HepG2 (cell line): ENCODE measurements at regions not wholly inside any gene's neighbourhood (a gene's known extent, or its start where the extent isn't known, plus 50 kb on each side); places are given as distances from the start of the nearest gene placed in this dataset.

Experiments used
- AHR ChIP-seq: IDR thresholded peaks from 2 replicates; pipeline ENCODE4 v1.6.1; 2018; ENCODE audit warnings: missing genetic modification reagents, missing compliant biosample characterization
- ARNT2 ChIP-seq: sonication (generic); formaldehyde crosslinking; IDR thresholded peaks from 2 replicates; pipeline ENCODE4 v1.8.0; 2022; ENCODE audit warnings: mild to moderate bottlenecking, low read depth, missing genetic modification reagents, moderate library complexity
- CBX1 ChIP-seq: IDR thresholded peaks from one replicate; pipeline ENCODE4 v1.6.1; 2016; ENCODE audit warnings: antibody characterized with exemption, low read depth
- CEBPG ChIP-seq: IDR thresholded peaks from 2 replicates; pipeline ENCODE4 v1.6.1; 2016
- CHD2 ChIP-seq: IDR thresholded peaks from 2 replicates; pipeline ENCODE4 v1.6.1; 2011; ENCODE audit warnings: low read depth, low read length, improper control_type of control experiment
- DPF2 ChIP-seq: sonication (generic); formaldehyde crosslinking; IDR thresholded peaks from 2 replicates; pipeline ENCODE4 v1.4.0; 2020; ENCODE audit warnings: mild to moderate bottlenecking, low read depth, missing genetic modification reagents, borderline replicate concordance
- GPN1 ChIP-seq: sonication (generic); formaldehyde crosslinking; IDR thresholded peaks from 2 replicates; pipeline ENCODE4 v1.5.1; 2020; ENCODE audit warnings: missing genetic modification reagents, borderline replicate concordance
- GTF2F1 ChIP-seq: fragments of 150-350 bp; IDR thresholded peaks from 2 replicates; pipeline ENCODE4 v1.6.1; 2014; ENCODE audit warnings: low read length
- HMGA1 ChIP-seq: sonication (generic); formaldehyde crosslinking; conservative IDR thresholded peaks from 2 replicates; pipeline ENCODE4 v1.4.0; 2020; ENCODE audit warnings: missing genetic modification reagents
- KDM3A ChIP-seq: IDR thresholded peaks from 2 replicates; pipeline ENCODE4 v1.6.1; 2018; ENCODE audit warnings: low read depth, missing compliant biosample characterization
- KLF16 ChIP-seq, 2 experiments: sonication (generic) in 1 of 2; formaldehyde crosslinking in 1 of 2; IDR thresholded peaks; 2 replicates each; pipeline versions ENCODE4 v1.6.1 to v1.8.0; 2016 to 2023; ENCODE audit warnings: missing genetic modification reagents in 2 of 2, missing compliant biosample characterization in 1 of 2
- MBD4 ChIP-seq: IDR thresholded peaks from 2 replicates; pipeline ENCODE4 v1.6.1; 2012; ENCODE audit warnings: low read length, inconsistent platforms, borderline replicate concordance
- NAIF1 ChIP-seq: sonication (generic); formaldehyde crosslinking; IDR thresholded peaks from 2 replicates; pipeline ENCODE4 v1.5.0; 2020; ENCODE audit warnings: mild to moderate bottlenecking, missing genetic modification reagents, borderline replicate concordance
- PCBP1 ChIP-seq: fragments of 200-400 bp; formaldehyde crosslinking; IDR thresholded peaks from 2 replicates; pipeline ENCODE4 v1.6.1; 2017; ENCODE audit warnings: mild to moderate bottlenecking, low read depth, low read length, borderline replicate concordance
- SOX6 ChIP-seq, 2 experiments: fragments of 450-650 bp in 1 of 2; sonication (generic) in 1 of 2; formaldehyde crosslinking in 1 of 2; IDR thresholded peaks; 2 replicates each; pipeline versions ENCODE4 v1.4.0 to v1.6.1; 2017 to 2020; ENCODE audit warnings: antibody characterized with exemption in 1 of 2, mild to moderate bottlenecking in 1 of 2, missing genetic modification reagents in 1 of 2
- U2AF2 ChIP-seq: fragments of 200-400 bp; formaldehyde crosslinking; IDR thresholded peaks from 2 replicates; pipeline ENCODE4 v1.6.1; 2017; ENCODE audit warnings: low read depth, mild to moderate bottlenecking, low read length
- ZBTB38 ChIP-seq: sonication (generic); formaldehyde crosslinking; IDR thresholded peaks from 2 replicates; pipeline ENCODE4 v1.5.1; 2020; ENCODE audit warnings: mild to moderate bottlenecking, missing genetic modification reagents
- ZFP1 ChIP-seq: IDR thresholded peaks from 2 replicates; pipeline ENCODE4 v1.6.1; 2016
- ZNF451 ChIP-seq: sonication (generic); formaldehyde crosslinking; IDR thresholded peaks from 2 replicates; pipeline ENCODE4 v1.5.0; 2020; ENCODE audit warnings: mild to moderate bottlenecking, missing genetic modification reagents
- ZNF501 ChIP-seq: sonication (generic); formaldehyde crosslinking; IDR thresholded peaks from 2 replicates; pipeline ENCODE4 v1.5.1; 2020; ENCODE audit warnings: mild to moderate bottlenecking, moderate library complexity, missing genetic modification reagents
- ZNF563 ChIP-seq: sonication (generic); formaldehyde crosslinking; IDR thresholded peaks from 2 replicates; pipeline ENCODE4 v1.8.0; 2022; ENCODE audit warnings: mild to moderate bottlenecking, moderate library complexity, missing genetic modification reagents
- ZNF850 ChIP-seq: sonication (generic); formaldehyde crosslinking; conservative IDR thresholded peaks from 2 replicates; pipeline ENCODE4 v1.9.0; 2021; ENCODE audit warnings: mild to moderate bottlenecking, missing genetic modification reagents
- TF ChIP-seq, protein P1 (sequence below): sonication (generic); formaldehyde crosslinking; IDR thresholded peaks from 2 replicates; pipeline ENCODE4 v1.4.0; 2020; ENCODE audit warnings: missing genetic modification reagents; ENCODE audit errors: not compliant biosample characterization
- TF ChIP-seq, protein P2 (sequence below): sonication (generic); formaldehyde crosslinking; IDR thresholded peaks from 2 replicates; pipeline ENCODE4 v1.4.0; 2020; ENCODE audit warnings: missing genetic modification reagents
- TF ChIP-seq, protein P3 (sequence below): sonication (generic); formaldehyde crosslinking; conservative IDR thresholded peaks from 2 replicates; pipeline ENCODE4 v1.4.0; 2020; ENCODE audit warnings: missing genetic modification reagents
- TF ChIP-seq, protein P4 (sequence below): sonication (generic); formaldehyde crosslinking; IDR thresholded peaks from 2 replicates; pipeline ENCODE4 v1.8.0; 2022; ENCODE audit warnings: mild to moderate bottlenecking, missing genetic modification reagents, moderate library complexity
- TF ChIP-seq, protein P5 (sequence below): sonication (generic); formaldehyde crosslinking; IDR thresholded peaks from 2 replicates; pipeline ENCODE4 v1.5.1; 2020; ENCODE audit warnings: mild to moderate bottlenecking, missing genetic modification reagents, borderline replicate concordance

DNA sequence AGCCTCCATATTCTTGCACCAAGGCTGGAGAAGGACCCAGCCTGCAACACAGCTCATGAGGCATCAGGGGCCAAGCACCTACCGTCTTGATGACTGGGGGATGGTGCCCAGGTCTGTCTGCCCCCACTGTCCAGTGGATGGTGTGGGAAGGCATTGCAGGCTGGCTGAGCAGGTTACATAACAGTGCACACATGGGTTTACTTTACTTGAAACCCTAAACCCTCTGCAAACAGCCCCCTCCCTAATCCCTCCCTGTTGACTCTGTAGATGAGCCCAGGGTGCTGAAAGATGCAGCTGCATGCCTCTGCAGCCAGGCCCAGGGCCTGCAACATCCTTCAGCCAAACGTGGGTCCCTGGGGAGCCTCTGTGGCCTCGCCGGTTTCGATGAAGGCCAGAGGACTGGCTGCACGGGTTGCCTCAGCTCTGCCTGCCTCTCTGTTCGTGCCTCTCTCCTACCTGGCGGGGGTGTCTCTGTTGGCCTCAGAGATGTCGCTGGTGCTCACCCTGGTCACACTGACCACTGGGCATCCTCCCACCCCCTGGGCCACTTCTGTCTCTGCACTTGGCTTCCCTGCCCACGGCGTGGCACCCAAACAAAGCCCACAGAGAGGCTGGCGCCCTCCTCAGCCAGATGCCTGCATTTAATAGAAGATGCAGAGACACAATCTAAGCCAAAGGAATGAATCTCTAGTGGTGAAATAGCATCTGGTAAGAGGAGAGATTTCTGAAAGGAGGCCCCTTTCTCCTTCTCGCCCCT is 95.1 kb downstream of the METRNL start (continued):
- no peak for TF ChIP-seq U2AF2
- TF ChIP-seq, protein P1, sequence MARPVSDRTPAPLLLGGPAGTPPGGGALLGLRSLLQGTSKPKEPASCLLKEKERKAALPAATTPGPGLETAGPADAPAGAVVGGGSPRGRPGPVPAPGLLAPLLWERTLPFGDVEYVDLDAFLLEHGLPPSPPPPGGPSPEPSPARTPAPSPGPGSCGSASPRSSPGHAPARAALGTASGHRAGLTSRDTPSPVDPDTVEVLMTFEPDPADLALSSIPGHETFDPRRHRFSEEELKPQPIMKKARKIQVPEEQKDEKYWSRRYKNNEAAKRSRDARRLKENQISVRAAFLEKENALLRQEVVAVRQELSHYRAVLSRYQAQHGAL (CRISPR knock-in tag), result peak; percentile 85
- TF ChIP-seq AHR (CRISPR knock-in tag), result peak; percentile 87
- no peak for TF ChIP-seq CHD2
- no peak for TF ChIP-seq NAIF1 (CRISPR knock-in tag)
- TF ChIP-seq, protein P2, sequence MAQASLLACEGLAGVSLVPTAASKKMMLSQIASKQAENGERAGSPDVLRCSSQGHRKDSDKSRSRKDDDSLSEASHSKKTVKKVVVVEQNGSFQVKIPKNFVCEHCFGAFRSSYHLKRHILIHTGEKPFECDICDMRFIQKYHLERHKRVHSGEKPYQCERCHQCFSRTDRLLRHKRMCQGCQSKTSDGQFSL (CRISPR knock-in tag), result 0 out of 2 replicates have a peak, but pooled peaks have one; percentile 51
- TF ChIP-seq ZNF501 (CRISPR knock-in tag), result peak; percentile 85; the same call in 1 of the 2 replicates
- TF ChIP-seq DPF2 (CRISPR knock-in tag), result peak; percentile 89
- TF ChIP-seq CBX1, result peak; percentile 20
- TF ChIP-seq, protein P3, sequence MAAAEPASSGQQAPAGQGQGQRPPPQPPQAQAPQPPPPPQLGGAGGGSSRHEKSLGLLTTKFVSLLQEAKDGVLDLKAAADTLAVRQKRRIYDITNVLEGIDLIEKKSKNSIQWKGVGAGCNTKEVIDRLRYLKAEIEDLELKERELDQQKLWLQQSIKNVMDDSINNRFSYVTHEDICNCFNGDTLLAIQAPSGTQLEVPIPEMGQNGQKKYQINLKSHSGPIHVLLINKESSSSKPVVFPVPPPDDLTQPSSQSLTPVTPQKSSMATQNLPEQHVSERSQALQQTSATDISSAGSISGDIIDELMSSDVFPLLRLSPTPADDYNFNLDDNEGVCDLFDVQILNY (CRISPR knock-in tag), result no peak
- TF ChIP-seq GPN1 (CRISPR knock-in tag), result no peak
- TF ChIP-seq ZBTB38 (CRISPR knock-in tag), result no peak
- no peak for TF ChIP-seq ZNF563
- TF ChIP-seq, protein P4, sequence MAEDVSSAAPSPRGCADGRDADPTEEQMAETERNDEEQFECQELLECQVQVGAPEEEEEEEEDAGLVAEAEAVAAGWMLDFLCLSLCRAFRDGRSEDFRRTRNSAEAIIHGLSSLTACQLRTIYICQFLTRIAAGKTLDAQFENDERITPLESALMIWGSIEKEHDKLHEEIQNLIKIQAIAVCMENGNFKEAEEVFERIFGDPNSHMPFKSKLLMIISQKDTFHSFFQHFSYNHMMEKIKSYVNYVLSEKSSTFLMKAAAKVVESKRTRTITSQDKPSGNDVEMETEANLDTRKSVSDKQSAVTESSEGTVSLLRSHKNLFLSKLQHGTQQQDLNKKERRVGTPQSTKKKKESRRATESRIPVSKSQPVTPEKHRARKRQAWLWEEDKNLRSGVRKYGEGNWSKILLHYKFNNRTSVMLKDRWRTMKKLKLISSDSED (CRISPR knock-in tag), result no peak
- no peak for TF ChIP-seq PCBP1
- TF ChIP-seq ARNT2 (CRISPR knock-in tag), result peak; percentile 97
- peak; percentile 51; the same call in 1 of the 2 replicates for TF ChIP-seq KDM3A (CRISPR knock-in tag)
- TF ChIP-seq, protein P5, sequence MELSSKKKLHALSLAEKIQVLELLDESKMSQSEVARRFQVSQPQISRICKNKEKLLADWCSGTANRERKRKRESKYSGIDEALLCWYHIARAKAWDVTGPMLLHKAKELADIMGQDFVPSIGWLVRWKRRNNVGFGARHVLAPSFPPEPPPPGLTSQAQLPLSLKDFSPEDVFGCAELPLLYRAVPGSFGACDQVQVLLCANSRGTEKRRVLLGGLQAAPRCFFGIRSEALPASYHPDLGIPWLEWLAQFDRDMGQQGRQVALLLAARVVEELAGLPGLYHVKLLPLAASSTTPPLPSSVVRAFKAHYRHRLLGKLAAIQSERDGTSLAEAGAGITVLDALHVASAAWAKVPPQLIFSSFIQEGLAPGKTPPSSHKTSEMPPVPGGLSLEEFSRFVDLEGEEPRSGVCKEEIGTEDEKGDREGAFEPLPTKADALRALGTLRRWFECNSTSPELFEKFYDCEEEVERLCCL, result no peak
- TF ChIP-seq ZFP1 (CRISPR knock-in tag), result peak; percentile 87; the same call in 1 of the 2 replicates
- peak; percentile 82 for TF ChIP-seq CEBPG (CRISPR knock-in tag)
- peak; percentile 61 to 93; a peak in 2 of 4 replicates for TF ChIP-seq KLF16 (CRISPR knock-in tag; IDR thresholded peaks at IDR 0.05)
- no peak for TF ChIP-seq GTF2F1
- TF ChIP-seq HMGA1 (CRISPR knock-in tag), result no peak
- TF ChIP-seq SOX6 (IDR thresholded peaks at IDR 0.05), result no peak
- peak; percentile 94 for TF ChIP-seq SOX6 (CRISPR knock-in tag; IDR thresholded peaks at IDR 0.05)
- peak; percentile 65; the same call in 1 of the 2 replicates for TF ChIP-seq ZNF451 (CRISPR knock-in tag)
- TF ChIP-seq ZNF850 (CRISPR knock-in tag), result no peak
- TF ChIP-seq MBD4, result no peak
